GM18498 (cell line): ENCODE measurements at regions not wholly inside any gene's neighbourhood (a gene's known extent, or its start where the extent isn't known, plus 50 kb on each side); places are given as distances from the start of the nearest gene placed in this dataset.

Source experiments
- ATAC-seq: cut with Tn5 transposase; IDR thresholded peaks from one replicate; pipeline ENCODE4 v1.9.1; 2021; ENCODE audit warnings: mild to moderate bottlenecking, moderate library complexity; ENCODE audit not compliant: unreplicated experiment

- ATAC-seq, result no peak
Measured at GRCh38 chr2:215772634-215773563, 240.5 kb downstream of the MREG start.

DNA sequence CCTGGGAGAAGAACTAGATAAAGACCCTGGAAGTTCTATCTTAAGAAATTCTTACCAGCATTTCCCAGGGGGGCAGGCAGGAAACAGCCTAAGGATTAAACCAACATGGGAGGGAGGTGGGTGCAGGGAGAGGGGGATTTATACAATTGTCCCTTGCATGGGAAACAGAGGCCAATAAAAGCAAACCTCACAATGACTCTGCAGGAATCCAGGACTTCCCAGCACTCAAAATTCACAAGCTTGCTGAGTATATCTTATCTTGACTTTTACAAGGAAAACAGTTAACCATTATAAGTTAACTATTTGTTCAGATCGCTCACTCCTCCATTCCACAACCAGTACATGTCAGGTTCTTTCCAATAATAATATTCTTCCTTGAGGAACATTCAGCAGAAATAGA lies 241.3 kb downstream of the MREG start:
- ATAC-seq, result no peak

DNA sequence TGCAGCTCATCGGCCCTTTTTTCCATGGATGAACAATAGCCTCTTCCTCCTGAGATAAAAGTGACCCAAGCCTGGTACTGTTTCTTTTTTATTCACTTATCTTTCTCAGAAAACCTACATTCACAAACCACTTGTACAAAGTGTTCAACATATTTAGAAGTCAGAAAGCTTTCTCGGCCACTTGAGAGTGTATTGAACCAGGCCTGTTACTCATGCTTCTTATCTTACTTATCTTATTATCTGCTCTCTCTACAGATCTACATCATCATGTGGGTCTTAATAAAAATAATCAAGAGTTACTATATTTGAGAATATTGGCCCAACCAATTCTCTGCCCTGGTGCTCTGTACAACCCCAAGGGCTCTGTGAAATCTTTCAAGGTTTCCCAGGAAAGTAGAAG lies 242.1 kb downstream of the MREG start:
- ATAC-seq, result no peak

DNA sequence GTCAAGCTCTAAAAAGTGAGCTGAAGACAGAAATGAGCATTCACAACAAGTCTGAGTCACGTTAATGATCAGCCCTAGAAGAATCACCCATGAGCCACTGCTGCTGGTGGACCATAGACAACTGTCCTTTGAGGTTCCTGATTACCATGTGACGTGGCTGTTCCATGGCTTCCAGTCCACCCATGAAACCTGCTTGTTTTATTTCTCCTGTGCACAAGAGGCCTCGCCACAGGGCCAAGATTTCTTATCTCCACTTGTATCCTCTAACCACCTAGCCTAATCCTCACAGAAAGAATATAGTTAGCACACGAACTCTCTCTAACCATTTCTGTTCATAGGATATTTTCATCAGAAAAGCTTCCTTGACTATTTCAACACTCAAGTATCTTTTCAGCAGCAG lies 242.7 kb downstream of the MREG start:
- no peak for ATAC-seq

DNA sequence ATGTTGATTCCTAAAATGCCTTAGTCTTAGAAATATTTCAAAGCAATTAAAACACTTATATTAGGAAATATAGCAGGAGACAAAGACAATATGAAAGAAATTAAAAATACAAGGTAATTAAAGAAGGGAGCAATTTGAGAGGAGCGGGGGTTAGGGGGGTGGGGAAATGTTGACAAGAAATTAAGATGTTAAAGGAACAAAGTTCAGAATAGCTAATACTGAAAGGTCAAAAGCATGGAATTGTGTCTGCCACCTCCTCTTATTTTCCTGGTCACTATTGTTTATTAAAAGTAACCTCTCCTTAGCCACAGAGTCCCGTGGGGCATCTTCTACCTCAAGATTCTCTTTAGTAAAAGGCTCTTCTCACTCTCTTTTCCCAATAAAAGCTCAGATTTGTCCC lies 244.1 kb downstream of the MREG start:
- no peak for ATAC-seq

- no peak for ATAC-seq
Measured at GRCh38 chr2:215767625-215768024, 245.7 kb downstream of the MREG start.

- no peak for ATAC-seq
Measured at GRCh38 chr2:215765729-215766360, 247.5 kb downstream of the MREG start.

- no peak for ATAC-seq
Measured at GRCh38 chr2:215764441-215765048, 248.8 kb downstream of the MREG start.

DNA sequence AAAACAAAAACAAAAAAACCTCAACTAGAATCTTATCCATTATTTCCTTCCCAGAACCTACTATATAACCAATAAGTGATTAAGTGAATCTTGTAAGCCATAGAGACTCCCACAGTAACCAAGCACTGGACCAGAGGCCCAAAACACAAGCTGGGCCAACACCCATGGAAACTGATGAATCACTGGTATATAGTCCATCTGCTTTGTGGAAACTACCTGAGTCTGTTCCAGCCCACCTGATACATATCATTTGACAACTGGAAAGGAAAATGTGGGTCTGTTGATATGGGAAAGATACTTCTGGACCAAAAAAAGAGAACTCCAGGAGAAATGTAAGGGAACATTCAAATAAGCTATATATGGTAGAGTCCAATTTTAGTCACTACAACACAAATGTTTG lies 252.8 kb downstream of the MREG start:
- no peak for ATAC-seq

DNA sequence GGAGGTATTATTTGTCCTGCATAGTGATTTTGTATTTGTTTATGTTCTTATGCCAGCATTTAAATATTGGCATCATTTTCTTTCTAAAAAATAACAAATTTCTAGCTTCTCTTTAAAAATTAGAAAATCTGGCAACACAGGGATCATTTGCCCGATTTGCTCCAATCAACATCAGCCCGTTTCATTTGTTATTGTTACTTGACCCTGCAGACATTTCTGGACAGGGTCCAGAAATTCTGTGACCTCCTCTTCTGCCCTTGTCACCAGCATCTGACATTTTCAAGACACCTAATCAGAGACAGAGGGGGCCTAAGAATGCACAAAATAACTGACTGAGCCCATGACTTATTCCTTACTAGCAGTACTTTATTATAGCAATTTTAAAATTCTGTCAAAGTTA lies 253.3 kb downstream of the MREG start:
- ATAC-seq, result no peak

DNA sequence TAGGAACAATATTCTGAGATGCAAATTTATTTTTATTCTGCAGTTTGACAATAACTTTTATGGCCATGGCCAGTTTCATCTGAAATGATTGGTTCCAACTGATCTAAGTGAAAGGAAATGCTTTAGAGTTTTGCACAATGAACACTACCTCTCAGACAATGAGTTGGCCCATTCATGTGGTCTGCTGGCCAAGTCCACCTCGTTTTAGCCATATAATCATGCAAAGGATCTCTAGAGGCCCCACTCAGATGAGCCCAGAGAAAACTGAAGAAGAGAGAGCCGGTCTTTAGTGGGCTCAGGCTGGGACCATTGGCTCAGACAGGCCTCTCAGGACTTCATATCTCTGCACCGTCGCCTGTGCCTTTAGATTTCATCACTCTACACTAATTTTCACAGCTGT lies 254.7 kb downstream of the MREG start:
- ATAC-seq, result no peak

- ATAC-seq, result no peak
Measured at GRCh38 chr2:215756346-215756730, 257.0 kb downstream of the MREG start.

GRCh38 chr2:215755641-215756345 lies 257.6 kb downstream of the MREG start:
- ATAC-seq, result no peak

GRCh38 chr2:215754546-215754945 lies 258.8 kb downstream of the MREG start:
- ATAC-seq, result no peak

DNA sequence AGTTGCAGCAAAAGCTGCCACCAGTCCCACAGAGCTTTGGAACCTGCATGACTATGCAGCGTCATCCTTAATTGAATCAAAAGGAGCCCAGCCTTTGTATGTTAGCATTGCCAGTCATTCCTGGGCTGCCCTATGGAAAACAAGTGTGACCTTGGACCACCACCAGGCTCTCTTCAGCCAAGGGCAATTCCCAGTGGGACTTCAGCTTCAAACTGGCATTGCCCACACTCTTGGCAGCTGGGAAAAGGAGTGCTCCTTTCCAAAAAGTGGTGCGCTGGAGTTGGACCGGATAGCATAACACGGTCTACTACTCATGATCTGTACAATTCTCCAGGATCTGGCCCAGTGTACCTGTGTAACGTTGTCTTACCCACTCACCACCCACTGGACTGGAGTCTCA lies 259.5 kb downstream of the MREG start:
- ATAC-seq, result no peak

DNA sequence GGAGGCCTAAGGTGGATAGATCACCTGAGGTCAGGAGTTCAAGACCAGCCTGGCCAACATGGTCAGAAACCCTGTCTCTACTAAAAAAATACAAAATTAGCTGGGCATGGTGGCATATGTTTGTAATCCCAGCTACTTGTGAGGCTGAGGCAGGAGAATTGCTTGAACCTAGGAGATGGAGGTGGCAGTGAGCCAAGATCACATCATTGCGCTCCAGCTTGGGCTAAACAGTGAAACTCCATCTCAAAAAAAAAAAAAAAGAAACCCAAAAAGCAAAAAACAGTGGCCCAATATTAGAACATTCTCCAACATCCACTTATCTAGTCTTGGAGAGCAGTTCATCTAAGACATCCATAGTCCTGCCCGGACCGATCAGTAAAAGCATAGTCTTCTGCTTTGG lies 260.4 kb downstream of the MREG start:
- no peak for ATAC-seq

DNA sequence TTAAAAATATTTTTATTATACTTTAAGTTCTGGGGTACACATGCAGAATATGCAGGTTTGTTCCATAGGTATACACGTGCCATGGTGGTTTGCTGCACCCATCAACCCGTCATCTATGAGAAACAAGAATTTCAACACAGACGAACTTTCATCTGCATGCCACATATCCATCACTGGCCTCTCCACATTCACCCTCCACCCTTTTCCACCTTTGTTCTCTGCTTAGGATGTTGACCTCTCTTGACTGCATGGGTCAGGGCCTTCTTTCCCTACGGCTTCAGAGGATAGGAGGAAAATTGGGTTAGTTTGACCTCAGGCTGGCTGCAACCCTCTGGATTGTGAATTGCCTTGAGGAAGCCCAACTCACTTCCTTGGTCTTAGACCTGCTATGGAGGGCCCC lies 260.9 kb downstream of the MREG start:
- no peak for ATAC-seq

DNA sequence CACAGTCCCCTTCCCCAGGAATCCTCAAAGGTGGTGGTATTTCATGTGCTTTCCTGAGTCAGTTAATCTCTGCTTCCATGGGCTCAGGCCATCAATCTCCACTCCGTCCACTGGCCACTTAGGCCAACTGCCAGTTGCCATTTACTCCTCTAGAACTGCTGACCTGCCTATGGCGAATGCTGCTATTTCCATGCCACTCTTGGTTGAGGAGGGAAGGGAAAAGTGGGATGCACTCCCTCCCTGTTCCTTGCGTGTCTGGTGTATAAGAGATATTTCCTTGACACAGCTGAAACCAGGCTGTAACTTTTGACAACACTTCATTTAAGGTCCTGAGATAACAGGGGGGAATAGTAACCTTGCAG lies 261.5 kb downstream of the MREG start:
- ATAC-seq, result no peak

GRCh38 chr2:215751200-215751910 lies 262.0 kb downstream of the MREG start:
- no peak for ATAC-seq

- no peak for ATAC-seq
Measured at GRCh38 chr2:215750763-215751162, 262.6 kb downstream of the MREG start.
